HS-27A (cell line): ENCODE measurements at regions not wholly inside any gene's neighbourhood (a gene's known extent, or its start where the extent isn't known, plus 50 kb on each side); places are given as distances from the start of the nearest gene placed in this dataset.

Experiments
- DNase-seq: peaks from one replicate; pipeline ENCODE4 v3.0.0-alpha.2; 2012; ENCODE audit warnings: low read depth, missing footprints

- DNase-seq, result no peak
Measured at GRCh38 chr13:103969520-103970050, 903.4 kb upstream of the SLC10A2 start.

GRCh38 chr13:103965506-103966243, 899.5 kb upstream of the SLC10A2 start:
- DNase-seq, result no peak

- DNase-seq, result no peak
Measured at GRCh38 chr13:103961784-103962183, 895.6 kb upstream of the SLC10A2 start.

- DNase-seq, result no peak
Measured at GRCh38 chr13:103961129-103961528, 894.9 kb upstream of the SLC10A2 start.

GRCh38 chr13:103960001-103960400, 893.8 kb upstream of the SLC10A2 start:
- DNase-seq, result no peak

- DNase-seq, result no peak
Measured at GRCh38 chr13:103958691-103959090, 892.5 kb upstream of the SLC10A2 start.

DNA sequence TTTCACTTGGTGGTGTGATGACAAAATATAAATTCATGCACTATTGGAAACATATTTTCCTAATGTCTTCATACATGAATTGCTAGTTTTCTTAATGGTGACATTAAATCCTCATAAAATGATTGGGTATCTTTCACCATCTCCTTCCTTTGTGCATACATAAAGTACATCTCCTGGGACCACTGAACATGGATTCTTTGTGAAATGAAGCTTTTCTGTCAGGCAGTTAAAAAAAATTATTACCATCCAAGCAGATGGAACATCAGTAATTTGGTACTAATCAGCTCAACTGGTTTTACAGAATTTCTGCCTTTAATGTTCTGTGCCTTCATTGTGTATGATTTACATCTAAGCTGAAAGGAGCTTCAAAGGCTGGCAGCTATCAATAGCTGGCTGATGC, 891.7 kb upstream of the SLC10A2 start:
- DNase-seq, result no peak

DNA sequence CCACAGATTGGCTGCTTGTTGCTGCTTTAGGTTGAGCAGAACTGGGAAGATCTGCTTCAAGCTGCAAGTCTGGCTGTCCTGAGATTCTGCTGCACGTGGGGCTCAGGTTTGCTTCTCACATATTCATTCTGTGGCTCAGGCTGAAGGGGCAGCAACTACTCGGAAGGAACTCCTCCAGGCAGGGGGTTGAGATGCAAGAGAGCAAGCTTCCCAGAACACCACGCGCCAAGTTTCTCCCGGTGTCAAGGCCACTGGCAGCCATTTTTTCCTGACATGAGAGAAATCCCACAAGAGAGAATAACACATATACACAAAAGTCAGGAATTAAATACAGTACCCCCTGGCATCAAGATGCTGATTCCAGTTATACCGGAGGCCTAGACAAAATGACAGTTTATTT, 887.6 kb upstream of the SLC10A2 start:
- no peak for DNase-seq

- no peak for DNase-seq
Measured at GRCh38 chr13:103952183-103952582, 886.0 kb upstream of the SLC10A2 start.

GRCh38 chr13:103948426-103948825, 882.2 kb upstream of the SLC10A2 start:
- no peak for DNase-seq

DNA sequence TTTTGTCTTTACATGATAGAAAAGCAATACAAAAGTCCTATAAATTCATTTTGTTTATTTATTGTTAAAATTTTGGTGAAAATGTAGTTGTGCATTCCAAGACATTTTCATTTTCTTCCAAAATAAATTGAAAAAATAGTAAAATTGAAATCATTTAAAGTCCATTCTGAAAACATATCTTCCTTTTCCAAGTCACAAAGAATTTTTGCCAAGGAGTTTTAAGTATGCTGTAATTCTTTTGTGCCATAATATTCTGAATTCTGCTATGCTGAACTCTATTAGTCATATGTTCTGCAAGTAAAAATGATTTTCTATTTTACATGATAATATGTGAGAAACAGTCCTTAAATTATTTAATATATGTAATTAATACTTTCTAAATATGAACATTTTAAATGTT, 879.6 kb upstream of the SLC10A2 start:
- DNase-seq, result no peak

DNA sequence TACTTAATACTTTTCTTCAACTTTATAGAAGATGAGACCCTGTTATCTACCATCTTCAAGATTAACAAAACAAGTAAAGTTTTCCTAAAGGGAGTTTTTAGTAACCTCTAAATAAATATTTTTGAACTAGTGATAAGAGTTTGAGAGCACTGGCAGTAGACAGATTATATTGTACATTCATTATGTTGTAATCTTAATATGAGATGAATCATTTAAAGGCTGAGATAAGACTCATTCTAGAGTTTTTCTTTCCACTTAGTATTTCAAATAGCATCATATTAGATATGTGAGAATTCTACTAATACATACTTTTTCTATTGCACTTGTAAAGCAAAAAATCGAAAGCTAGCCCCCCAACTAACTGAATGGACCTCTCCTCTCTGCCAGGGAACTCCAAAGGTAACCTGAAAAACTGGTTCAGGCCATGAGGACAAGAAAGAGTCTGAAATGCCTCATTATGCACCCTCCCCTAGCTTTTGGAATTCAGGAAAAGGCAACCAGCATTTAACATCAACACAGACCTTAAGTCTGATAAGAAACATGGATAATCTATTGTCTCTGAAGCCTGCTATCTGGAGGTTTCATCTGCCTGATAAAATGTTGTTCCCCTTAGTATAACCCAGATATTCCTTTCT, 875.4 kb upstream of the SLC10A2 start:
- DNase-seq, result no peak

DNA sequence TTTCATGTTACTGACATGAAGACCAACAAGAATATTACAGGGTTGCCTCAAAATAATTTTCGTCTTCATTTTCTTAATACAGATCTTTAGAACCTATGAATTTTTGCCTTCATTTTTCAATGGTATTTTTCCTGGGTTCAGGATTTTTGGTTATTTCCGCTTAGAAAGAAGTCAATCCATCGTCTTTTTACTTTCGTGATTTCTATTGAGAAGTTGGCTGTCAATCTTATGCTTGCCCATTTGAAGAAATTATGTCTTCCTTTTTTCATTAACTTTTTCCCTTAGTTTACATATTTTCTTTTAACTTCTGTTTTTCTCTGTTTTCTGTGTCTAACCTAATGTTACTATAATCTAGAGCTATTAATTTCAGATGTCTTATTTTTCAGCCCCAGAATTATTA, 868.9 kb upstream of the SLC10A2 start:
- DNase-seq, result no peak

DNA sequence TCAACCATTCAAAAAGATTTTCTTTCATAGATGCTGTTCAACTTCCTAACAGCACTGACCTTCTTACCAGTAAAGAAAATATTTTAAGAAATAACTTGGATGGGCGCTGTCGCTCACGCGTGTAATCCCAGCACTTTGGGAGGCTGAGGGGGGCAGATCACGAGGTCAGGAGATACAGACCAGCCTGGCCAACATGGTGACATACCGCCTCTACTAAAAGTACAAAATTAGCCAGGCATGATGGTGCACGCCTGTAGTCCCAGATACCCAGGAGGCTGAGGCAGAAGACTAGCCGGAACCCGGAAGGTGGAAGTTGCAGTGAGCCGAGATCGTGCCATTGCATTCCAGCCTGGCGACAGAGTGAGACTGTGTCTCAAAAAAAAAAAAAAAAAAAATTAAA, 865.7 kb upstream of the SLC10A2 start:
- DNase-seq, result no peak

DNA sequence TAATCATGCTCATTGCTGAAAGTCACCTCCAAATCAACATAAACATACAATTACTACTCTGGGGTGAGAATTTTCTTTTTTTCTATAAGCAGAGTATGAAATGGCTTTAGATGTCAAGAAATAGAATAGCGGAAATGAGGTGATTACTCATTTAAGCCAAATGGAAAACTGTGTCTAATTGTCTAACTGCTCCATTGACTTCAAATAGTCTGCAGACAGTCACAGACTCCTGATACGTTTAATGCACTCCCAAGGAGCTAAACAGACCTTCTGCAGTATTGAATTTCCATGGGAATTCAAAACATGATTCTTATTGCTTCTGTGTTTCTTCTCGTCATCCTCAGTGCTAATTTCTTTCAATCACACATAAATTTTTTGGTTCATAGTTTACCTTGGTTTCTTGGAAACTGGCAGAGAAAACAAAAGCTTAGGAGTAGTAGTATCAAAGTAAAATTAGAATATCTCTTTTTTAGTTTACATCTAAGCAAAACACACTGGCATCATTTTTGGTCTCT, 865.2 kb upstream of the SLC10A2 start:
- DNase-seq, result no peak

GRCh38 chr13:103926118-103926517, 859.9 kb upstream of the SLC10A2 start:
- DNase-seq, result no peak

DNA sequence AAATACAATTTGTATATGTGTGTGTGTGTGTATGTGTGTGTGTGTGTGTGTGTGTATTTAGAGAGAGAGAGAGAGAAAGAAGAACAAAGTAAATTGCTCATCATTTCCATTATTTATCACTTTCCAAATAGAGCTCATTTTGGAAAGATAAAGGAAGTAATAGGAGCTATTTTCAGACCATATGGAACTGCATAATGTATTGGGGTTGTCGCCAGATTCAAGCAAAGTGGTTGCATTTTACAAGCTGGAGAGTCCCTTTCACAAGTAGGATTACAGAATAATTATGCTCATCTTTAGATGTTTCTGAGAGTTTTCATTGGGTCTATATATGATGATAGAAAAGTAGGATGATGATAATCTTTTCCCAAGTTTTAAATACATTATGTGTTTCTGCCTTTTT, 842.7 kb upstream of the SLC10A2 start:
- DNase-seq, result no peak

GRCh38 chr13:103908274-103908673, 842.1 kb upstream of the SLC10A2 start:
- DNase-seq, result no peak

DNA sequence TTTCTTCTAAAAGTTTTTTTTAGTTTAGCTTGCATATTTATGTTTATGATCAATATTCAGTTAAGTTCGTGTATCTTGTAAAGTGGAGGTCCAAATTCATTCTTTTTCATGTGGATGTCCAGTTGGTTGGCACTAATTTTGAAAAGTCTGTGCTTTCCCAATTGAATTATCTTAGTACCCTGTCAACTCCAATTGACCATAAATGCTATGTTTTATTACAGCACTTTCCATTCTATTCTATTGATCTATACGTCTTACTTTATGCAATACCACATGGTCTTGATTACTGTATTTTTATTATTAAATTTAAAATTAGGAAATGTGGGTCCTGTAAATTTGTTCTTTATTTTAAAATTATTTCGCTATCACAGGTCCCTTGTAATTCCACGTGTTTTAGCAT, 837.6 kb upstream of the SLC10A2 start:
- no peak for DNase-seq

- no peak for DNase-seq
Measured at GRCh38 chr13:103898481-103898880, 832.3 kb upstream of the SLC10A2 start.

DNA sequence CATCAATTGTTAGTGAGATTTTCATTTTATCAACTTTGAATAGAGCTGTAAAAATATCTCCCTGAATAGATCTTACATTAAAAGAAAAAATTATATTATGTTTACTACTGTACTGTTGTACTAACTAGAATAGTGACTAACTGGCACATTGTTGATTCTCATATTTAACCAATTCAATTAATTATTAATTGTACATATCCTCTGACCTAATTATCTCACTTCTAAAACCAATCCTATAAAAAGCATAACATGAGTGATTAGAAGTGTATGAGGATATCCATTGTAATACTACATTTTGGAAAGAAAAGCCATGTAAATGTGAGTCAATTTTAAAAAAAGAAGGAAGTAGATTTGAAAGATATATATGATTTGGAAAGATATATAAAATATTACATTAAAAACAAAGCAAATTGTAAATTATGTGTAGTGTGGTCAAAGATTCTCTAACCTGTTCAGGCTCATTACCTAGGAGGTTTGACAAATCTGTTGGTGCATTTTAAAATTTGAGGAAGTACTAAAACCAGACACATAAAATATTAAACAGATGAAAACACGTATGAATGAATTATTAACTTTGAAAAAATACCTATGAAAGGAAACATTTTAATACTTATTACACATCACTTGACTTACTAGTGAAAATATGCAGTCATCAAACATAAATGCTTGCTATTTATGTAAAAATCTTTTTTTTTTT, 829.8 kb upstream of the SLC10A2 start:
- no peak for DNase-seq

DNA sequence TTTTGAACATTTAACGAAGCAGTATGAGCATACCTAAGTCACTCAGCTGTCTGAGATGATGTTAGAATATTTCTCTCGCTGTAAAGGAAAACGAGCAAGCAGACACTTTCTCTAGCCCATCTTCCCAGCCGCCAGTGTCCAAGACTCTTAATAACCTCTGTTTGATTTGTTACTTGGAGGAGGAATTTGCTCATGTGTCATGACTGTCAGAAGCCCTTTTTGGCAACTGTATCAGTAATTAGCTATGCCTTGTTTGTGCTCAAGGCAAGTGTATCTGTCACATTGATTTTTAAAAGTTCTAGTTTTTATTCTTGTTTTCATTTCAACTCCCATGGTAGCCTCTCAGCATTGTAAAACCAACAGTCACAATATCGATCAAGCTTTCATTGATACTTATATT, 828.4 kb upstream of the SLC10A2 start:
- no peak for DNase-seq
